ENCODE measurements at regions not wholly inside any gene's neighbourhood (a gene's known extent, or its start where the extent isn't known, plus 50 kb on each side); places are given as distances from the start of the nearest gene placed in this dataset.

DNA sequence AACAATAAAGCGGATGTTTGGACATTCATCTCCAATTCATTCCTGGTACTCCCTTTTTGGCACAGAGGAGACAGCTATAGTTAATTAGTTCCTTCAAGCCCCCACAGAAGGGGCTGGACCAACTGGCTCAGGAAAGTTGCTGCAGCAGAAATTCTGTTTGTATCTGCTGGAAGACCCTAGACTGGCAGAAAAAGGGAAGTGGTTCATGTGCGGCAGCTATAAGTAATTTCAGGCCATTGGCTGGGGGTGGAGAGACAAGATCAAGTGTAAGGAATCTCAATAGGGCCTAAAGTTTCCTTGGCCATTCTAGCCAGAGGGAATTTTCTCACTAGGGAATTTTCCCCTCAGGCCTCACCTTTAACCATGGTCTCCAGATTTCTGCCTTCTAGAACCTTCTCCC is 89.9 kb upstream of the DHX15 start:
- Histone ChIP-seq H3K4me3 (no peak overlapping the region), H3K27me3 (no peaks in the 10 kb centered on the region), H3K36me3 (no peaks in the 10 kb centered on the region), H3K9me3 (no peaks in the 10 kb centered on the region), H3K27ac (no peak overlapping the region), H3K4me1 (no peaks in the 10 kb centered on the region)
- WGBS, 2 donors (ENCODE audit: low coverage in 1 of 2): 79 to 86% methylated on average over 1 to 2 of the region's 2 CpGs
- intact Hi-C loops (cut with DNase I; ENCODE audit: low total_unique reads): no loop called here
- in situ Hi-C loops (cut with MboI; ENCODE audit: low pct_ligation_motif_present in 1 of 4, low pct_unique_long_range_greater_than_20kb in 1 of 4, low sequenced_read_pairs in 3 of 4): no loop called here
- DNase-seq: no peak
- TF ChIP-seq EP300 (IDR thresholded peaks at IDR 0.05; ENCODE audit: low read depth) (no peak), POLR2A (IDR thresholded peaks at IDR 0.05) (no peak)
- TF ChIP-seq, protein P1, sequence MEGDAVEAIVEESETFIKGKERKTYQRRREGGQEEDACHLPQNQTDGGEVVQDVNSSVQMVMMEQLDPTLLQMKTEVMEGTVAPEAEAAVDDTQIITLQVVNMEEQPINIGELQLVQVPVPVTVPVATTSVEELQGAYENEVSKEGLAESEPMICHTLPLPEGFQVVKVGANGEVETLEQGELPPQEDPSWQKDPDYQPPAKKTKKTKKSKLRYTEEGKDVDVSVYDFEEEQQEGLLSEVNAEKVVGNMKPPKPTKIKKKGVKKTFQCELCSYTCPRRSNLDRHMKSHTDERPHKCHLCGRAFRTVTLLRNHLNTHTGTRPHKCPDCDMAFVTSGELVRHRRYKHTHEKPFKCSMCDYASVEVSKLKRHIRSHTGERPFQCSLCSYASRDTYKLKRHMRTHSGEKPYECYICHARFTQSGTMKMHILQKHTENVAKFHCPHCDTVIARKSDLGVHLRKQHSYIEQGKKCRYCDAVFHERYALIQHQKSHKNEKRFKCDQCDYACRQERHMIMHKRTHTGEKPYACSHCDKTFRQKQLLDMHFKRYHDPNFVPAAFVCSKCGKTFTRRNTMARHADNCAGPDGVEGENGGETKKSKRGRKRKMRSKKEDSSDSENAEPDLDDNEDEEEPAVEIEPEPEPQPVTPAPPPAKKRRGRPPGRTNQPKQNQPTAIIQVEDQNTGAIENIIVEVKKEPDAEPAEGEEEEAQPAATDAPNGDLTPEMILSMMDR (IDR thresholded peaks at IDR 0.05): no peak

DNA sequence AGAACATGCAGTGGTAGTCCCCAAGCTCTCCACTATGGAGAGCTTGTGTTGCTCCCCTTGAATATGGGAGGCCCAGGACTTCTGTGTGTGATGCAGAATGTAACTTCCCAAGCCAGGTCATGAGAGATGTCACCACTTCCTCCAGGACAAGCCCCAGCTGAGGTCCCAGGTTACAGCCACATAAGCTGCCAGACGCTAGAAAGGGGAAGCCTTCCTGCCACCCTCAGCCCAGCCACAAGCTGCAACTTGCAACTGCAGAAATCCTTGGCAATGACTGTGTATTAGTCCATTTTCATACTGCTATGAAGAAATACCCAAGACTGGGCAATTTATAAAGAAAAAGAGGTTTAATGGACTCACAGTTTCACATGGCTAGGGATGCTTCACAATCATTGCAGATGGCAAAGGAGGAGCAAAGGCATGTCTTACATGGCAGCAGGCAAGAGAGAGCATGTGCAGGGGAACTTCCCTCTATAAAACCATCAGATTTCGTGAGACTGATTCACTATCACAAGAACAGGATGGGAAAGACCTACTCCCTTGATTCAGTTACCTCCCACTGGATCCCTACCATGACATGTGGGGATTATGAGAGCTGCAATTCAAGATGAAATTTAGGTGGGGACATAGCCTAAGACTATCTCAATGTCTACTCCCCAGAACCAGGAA is 91.5 kb upstream of the DHX15 start:
- intact Hi-C loops (cut with DNase I; ENCODE audit: low total_unique reads): no loop called here
- in situ Hi-C loops (cut with MboI; ENCODE audit: low pct_ligation_motif_present in 1 of 4, low pct_unique_long_range_greater_than_20kb in 1 of 4, low sequenced_read_pairs in 3 of 4): loop anchor here in 1 of 4 donors (25.0 kb wide), 2 partner anchors 89 to 189 kb away; partner anchors contain the start of gene DHX15
- Histone ChIP-seq H3K4me1 (peaks cover 0 to 4% (median 0%) of the 10 kb centered on the region in 4 donors), H3K4me3 (no peak overlapping the region), H3K36me3 (no peaks in the 10 kb centered on the region), H3K27ac (no peak overlapping the region), H3K27me3 (no peaks in the 10 kb centered on the region), H3K9me3 (no peaks in the 10 kb centered on the region)
- DNase-seq: no peak
- WGBS, 2 donors (ENCODE audit: low coverage in 1 of 2): 53 to 83% methylated on average over 1 to 2 of the region's 2 CpGs
- TF ChIP-seq POLR2A (IDR thresholded peaks at IDR 0.05) (no peak), EP300 (IDR thresholded peaks at IDR 0.05; ENCODE audit: low read depth) (no peak), POLR2AphosphoS5 (IDR thresholded peaks at IDR 0.05) (no peak)
- TF ChIP-seq, protein P1 (IDR thresholded peaks at IDR 0.05): no peak

- Histone ChIP-seq H3K27me3 (no peaks in the 10 kb centered on the region), H3K4me3 (no peak overlapping the region), H3K36me3 (no peaks in the 10 kb centered on the region), H3K4me1 (peaks cover 0 to 4% (median 0%) of the 10 kb centered on the region in 4 donors), H3K9me3 (no peaks in the 10 kb centered on the region), H3K27ac (no peak overlapping the region)
- intact Hi-C loops (cut with DNase I; ENCODE audit: low total_unique reads) (no loop called here), in situ Hi-C loops (cut with MboI; ENCODE audit: low pct_ligation_motif_present in 1 of 4, low pct_unique_long_range_greater_than_20kb in 1 of 4, low sequenced_read_pairs in 3 of 4) (loop anchor here in 1 of 4 donors (25.0 kb wide), 2 partner anchors 91 to 191 kb away; partner anchors contain the start of gene DHX15)
- TF ChIP-seq, protein P1 (IDR thresholded peaks at IDR 0.05): no peak
- TF ChIP-seq POLR2A (IDR thresholded peaks at IDR 0.05): no peak
- TF ChIP-seq EP300 (IDR thresholded peaks at IDR 0.05; ENCODE audit: low read depth): no peak
- no peak for TF ChIP-seq POLR2AphosphoS5 (IDR thresholded peaks at IDR 0.05)
- WGBS, 2 donors (ENCODE audit: low coverage in 1 of 2): 72 to 83% methylated on average over 4 of the region's 4 CpGs
- no peak for DNase-seq
Measured at GRCh38 chr4:24677909-24678308, 93.6 kb upstream of the DHX15 start.

- Histone ChIP-seq H3K4me3 (no peak overlapping the region), H3K4me1 (peaks cover 0 to 4% (median 0%) of the 10 kb centered on the region in 4 donors), H3K9me3 (no peaks in the 10 kb centered on the region), H3K36me3 (no peaks in the 10 kb centered on the region), H3K27ac (no peak overlapping the region), H3K27me3 (no peaks in the 10 kb centered on the region)
- intact Hi-C loops (cut with DNase I; ENCODE audit: low total_unique reads) (no loop called here), in situ Hi-C loops (cut with MboI; ENCODE audit: low pct_ligation_motif_present in 1 of 4, low pct_unique_long_range_greater_than_20kb in 1 of 4, low sequenced_read_pairs in 3 of 4) (loop anchor here in 1 of 4 donors (25.0 kb wide), 2 partner anchors 94 to 194 kb away; partner anchors contain the start of gene DHX15)
- 70 to 75% methylated on average over 4 to 9 of the region's 9 CpGs for WGBS, 2 donors (ENCODE audit: low coverage in 1 of 2)
- no peak for DNase-seq
- TF ChIP-seq EP300 (IDR thresholded peaks at IDR 0.05; ENCODE audit: low read depth) (no peak), POLR2A (IDR thresholded peaks at IDR 0.05) (no peak), POLR2AphosphoS5 (IDR thresholded peaks at IDR 0.05) (no peak)
- TF ChIP-seq, protein P1 (IDR thresholded peaks at IDR 0.05): no peak
Measured at GRCh38 chr4:24680746-24681448, 96.5 kb upstream of the DHX15 start.

Data from transverse colon (tissue), 4 donors.